H1 (cell line): ENCODE measurements at regions not wholly inside any gene's neighbourhood (a gene's known extent, or its start where the extent isn't known, plus 50 kb on each side); places are given as distances from the start of the nearest gene placed in this dataset.

Experiments
- CTCF ChIA-PET: fragments of 300-600 bp; sonication (Branson Sonifier 250); formaldehyde crosslinking; loops from one replicate; lab custom pipeline; 2021; ENCODE audit not compliant: partially characterized antibody; lab: Charles Lee
- POLR2A ChIA-PET: fragments of 300-600 bp; sonication (Branson Sonifier 250); formaldehyde crosslinking; loops from one replicate; lab custom pipeline; 2021; ENCODE audit warnings: inconsistent platforms; ENCODE audit not compliant: partially characterized antibody; lab: Charles Lee
- DNase-seq, 2 experiments: peaks; one replicate each; pipeline versions ENCODE4 v3.0.0 to v3.0.0-alpha.2; 2010 to 2022; ENCODE audit warnings: low spot score in 2 of 2, low read depth in 1 of 2, mixed read lengths in 1 of 2
- FAIRE-seq: peaks from 2 replicates; lab custom pipeline; 2011; peaks lifted over from hg19 to GRCh38; lab: Jason Lieb, UNC
- H2AFZ ChIP-seq: 2 replicates; pipeline ENCODE4 v1.8.1; 2012; ENCODE audit warnings: low read length, inconsistent platforms
- H2AK5ac ChIP-seq: 2 replicates; pipeline ENCODE4 v1.6.1; 2013; ENCODE audit warnings: low read depth, low read length
- H2BK120ac ChIP-seq: replicated peaks from 2 replicates; pipeline ENCODE3; 2013; ENCODE audit warnings: low read depth, low read length, inconsistent platforms
- H2BK12ac ChIP-seq: 2 replicates; pipeline ENCODE4 v1.6.1; 2013; ENCODE audit warnings: low read depth, low read length
- H2BK15ac ChIP-seq: 2 replicates; pipeline ENCODE4 v1.6.1; 2013; ENCODE audit warnings: low read length
- H2BK20ac ChIP-seq: 2 replicates; pipeline ENCODE4 v1.6.1; 2013; ENCODE audit warnings: low read length
- H2BK5ac ChIP-seq: 2 replicates; pipeline ENCODE4 v1.6.1; 2013; ENCODE audit warnings: low read depth, low read length
- H3K14ac ChIP-seq: 2 replicates; pipeline ENCODE4 v1.6.1; 2013; ENCODE audit warnings: inconsistent platforms; ENCODE audit not compliant: insufficient read length
- H3K18ac ChIP-seq: 2 replicates; pipeline ENCODE4 v1.6.1; 2013; ENCODE audit warnings: low read length; ENCODE audit errors: extremely low read depth
- H3K23ac ChIP-seq: 2 replicates; pipeline ENCODE4 v1.6.1; 2013; ENCODE audit warnings: inconsistent platforms; ENCODE audit not compliant: insufficient read length
- H3K23me2 ChIP-seq: 2 replicates; pipeline ENCODE4 v1.6.1; 2013; ENCODE audit warnings: low read depth, low read length
- H3K27ac ChIP-seq: 2 replicates; pipeline ENCODE4 v1.6.1; 2011; ENCODE audit warnings: low read depth, low read length, inconsistent platforms
- H3K27me3 ChIP-seq, 4 experiments: replicated peaks in 1 of 4; 1 replicate in 1 of 4; 2 replicates in 3 of 4; pipeline versions ENCODE4 v1.6.1 to v1.8.1; 2011 to 2013; ENCODE audit warnings: low read length in 3 of 4, mild to moderate bottlenecking in 3 of 4, inconsistent platforms in 2 of 4, mixed read lengths in 2 of 4, moderate library complexity in 1 of 4; ENCODE audit not compliant: control insufficient read depth in 3 of 4, insufficient read depth in 3 of 4; ENCODE audit errors: extremely low read depth in 1 of 4
- H3K36me3 ChIP-seq, 4 experiments: 2 replicates each; pipeline versions ENCODE4 v1.6.1 to v1.8.1; 2011 to 2013; ENCODE audit warnings: mild to moderate bottlenecking in 4 of 4, low read length in 3 of 4, moderate library complexity in 2 of 4, control low read depth in 1 of 4, inconsistent platforms in 1 of 4; ENCODE audit not compliant: insufficient read depth in 4 of 4, control insufficient read depth in 2 of 4
- H3K4ac ChIP-seq: replicated peaks from 2 replicates; pipeline ENCODE3; 2013; ENCODE audit warnings: low read length, low read depth, mixed read lengths, inconsistent platforms; ENCODE audit not compliant: insufficient read length
- H3K4me1 ChIP-seq, 4 experiments: replicated peaks in 1 of 4; 1 replicate in 1 of 4; 2 replicates in 3 of 4; pipeline versions ENCODE4 v1.6.1 to v1.8.1; 2011 to 2013; ENCODE audit warnings: low read length in 3 of 4, inconsistent platforms in 2 of 4, mixed read lengths in 1 of 4; ENCODE audit not compliant: insufficient read depth in 4 of 4, control insufficient read depth in 3 of 4
- H3K4me2 ChIP-seq, 2 experiments: 2 replicates each; pipeline versions ENCODE4 v1.6.1 to v1.8.1; 2011 to 2013; ENCODE audit warnings: low read depth in 2 of 2, low read length in 2 of 2, control low read depth in 1 of 2, inconsistent platforms in 1 of 2, mild to moderate bottlenecking in 1 of 2; ENCODE audit not compliant: insufficient read depth in 1 of 2
- H3K4me3 ChIP-seq, 4 experiments: fragments of 200-600, 300-600 bp in 1 of 4; sonication (generic), shearing (Covaris generic), sonication (Bioruptor Twin) in 1 of 4; 2 replicates each; pipeline versions ENCODE4 v1.5.1 to v1.8.1; 2011 to 2016; ENCODE audit warnings: low read length in 4 of 4, low read depth in 3 of 4, control low read depth in 2 of 4, inconsistent platforms in 2 of 4, mild to moderate bottlenecking in 2 of 4, mixed read lengths in 1 of 4, moderate library complexity in 1 of 4; ENCODE audit not compliant: insufficient read depth in 2 of 4; ENCODE audit errors: extremely low read depth in 1 of 4
- H3K56ac ChIP-seq: replicated peaks from 2 replicates; pipeline ENCODE3; 2013; ENCODE audit warnings: low read depth, mild to moderate bottlenecking, mixed read lengths, low read length, inconsistent platforms; ENCODE audit not compliant: insufficient read length
- H3K79me1 ChIP-seq: 2 replicates; pipeline ENCODE4 v1.6.1; 2013; ENCODE audit warnings: low read depth, low read length, control low read depth
- H3K79me2 ChIP-seq, 2 experiments: 2 replicates each; pipeline versions ENCODE4 v1.6.1 to v1.8.1; 2012 to 2013; ENCODE audit warnings: low read length in 2 of 2, mild to moderate bottlenecking in 2 of 2, inconsistent platforms in 1 of 2; ENCODE audit not compliant: insufficient read depth in 2 of 2, control insufficient read depth in 1 of 2
- H3K9ac ChIP-seq, 4 experiments: replicated peaks in 1 of 4; 1 replicate in 1 of 4; 2 replicates in 3 of 4; pipeline versions ENCODE4 v1.6.1 to v1.8.1; 2011 to 2013; ENCODE audit warnings: low read depth in 3 of 4, low read length in 3 of 4, control low read depth in 2 of 4, mild to moderate bottlenecking in 2 of 4, moderate library complexity in 2 of 4, inconsistent platforms in 1 of 4; ENCODE audit errors: extremely low read depth in 1 of 4
- H3K9me3 ChIP-seq, 2 experiments: 2 replicates each; pipeline versions ENCODE4 v1.6.1 to v1.8.1; 2012 to 2013; ENCODE audit warnings: mild to moderate bottlenecking in 2 of 2, moderate library complexity in 2 of 2, control low read depth in 1 of 2, inconsistent platforms in 1 of 2, low read depth in 1 of 2, low read length in 1 of 2, mixed read lengths in 1 of 2; ENCODE audit not compliant: insufficient read depth in 2 of 2
- H4K20me1 ChIP-seq, 2 experiments: replicated peaks in 1 of 2; 2 replicates each; pipeline versions ENCODE3 to v1.8.1; 2011 to 2013; ENCODE audit warnings: inconsistent platforms in 2 of 2, low read length in 2 of 2, mild to moderate bottlenecking in 1 of 2; ENCODE audit not compliant: insufficient read depth in 2 of 2, control insufficient read depth in 1 of 2
- H4K5ac ChIP-seq: 2 replicates; pipeline ENCODE4 v1.6.1; 2013; ENCODE audit warnings: low read length, low read depth, mixed read lengths, inconsistent platforms; ENCODE audit not compliant: insufficient read length
- H4K8ac ChIP-seq: 2 replicates; pipeline ENCODE4 v1.8.0; 2013; ENCODE audit warnings: mild to moderate bottlenecking, moderate library complexity, low read length, inconsistent platforms; ENCODE audit not compliant: insufficient read depth; ENCODE audit errors: extremely low read depth
- H4K91ac ChIP-seq: replicated peaks from 2 replicates; pipeline ENCODE3; 2013; ENCODE audit warnings: low read length, mixed read lengths, inconsistent platforms; ENCODE audit not compliant: insufficient read length
- JUND ChIP-seq: IDR thresholded peaks from 2 replicates; pipeline ENCODE4 v1.6.1; 2011; ENCODE audit warnings: mild to moderate bottlenecking, improper control_type of control experiment, low read length
- KDM1A ChIP-seq: fragments of 200-600, 300-600 bp; sonication (generic); IDR thresholded peaks from 2 replicates; pipeline ENCODE4 v1.7.1; 2016; ENCODE audit warnings: mild to moderate bottlenecking, low read length, borderline replicate concordance
- WGBS, 2 experiments: shearing (Covaris generic) in 1 of 2; methylation state at CpG; one replicate each; pipeline versions ENCODE4 v1.1.6 to v1.1.7; 2013 to 2015; ENCODE audit warnings: low lambda C conversion rate in 2 of 2, mixed read lengths in 2 of 2, inconsistent platforms in 1 of 2, low coverage in 1 of 2, missing lambda C conversion rate in 1 of 2; ENCODE audit not compliant: insufficient replicate concordance in 2 of 2, insufficient coverage in 1 of 2, insufficient read length in 1 of 2; ENCODE audit errors: extremely low coverage in 1 of 2, missing lambda C conversion rate in 1 of 2; 5-methylcytosine and 5-hydroxymethylcytosine counted together

DNA sequence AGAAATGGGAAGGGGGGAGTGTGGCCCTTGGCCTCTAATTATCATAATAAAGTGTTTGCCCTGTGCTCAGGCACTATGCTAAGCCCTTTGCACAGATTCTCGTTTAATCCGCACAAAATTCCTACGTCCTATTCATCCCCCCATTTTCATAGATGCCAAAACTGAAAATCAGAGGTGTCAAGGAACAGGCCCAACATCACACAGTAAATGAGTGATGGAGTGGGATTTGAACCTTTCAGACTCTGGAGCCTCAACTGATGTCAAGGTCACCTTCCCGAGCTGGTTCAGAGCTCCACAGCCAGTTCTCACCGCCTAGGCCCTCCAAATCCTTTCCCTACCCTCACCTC lies 80.7 kb downstream of the IRF2BPL start:
- H3K14ac ChIP-seq: no peak overlapping the region
- H3K56ac ChIP-seq: no peak overlapping the region
- H3K4ac ChIP-seq: no peak overlapping the region
- CTCF ChIA-PET: interaction anchor here (0.6 to 5.4 kb wide), 23 partner anchors 9 to 965 kb away, joined by 3 to 45 read pairs (median 5); no protein-coding TSS in a partner anchor
- DNase-seq: no peak
- peak overlapping the region; percentile 57 to 62 for H3K4me2 ChIP-seq
- peak overlapping the region in 2 of 4 experiments; percentile 1 to 20; a peak in 2 of 7 replicates for H3K9ac ChIP-seq
- H3K23me2 ChIP-seq: no peaks in the 10 kb centered on the region; the same call in 1 of the 2 replicates
- H4K91ac ChIP-seq: peak overlapping the region; percentile 88
- H4K5ac ChIP-seq: peak overlapping the region; percentile 8
- H4K8ac ChIP-seq: no peak overlapping the region
- no peaks in the 10 kb centered on the region for H3K79me2 ChIP-seq
- no peak overlapping the region for H3K23ac ChIP-seq
- H2AK5ac ChIP-seq: 0 out of 2 replicates have a peak overlapping the region, but pooled peaks have one; percentile 57
- FAIRE-seq: no peak
- no peaks in the 10 kb centered on the region for H3K36me3 ChIP-seq
- H3K9me3 ChIP-seq: no peaks in the 10 kb centered on the region
- H2BK120ac ChIP-seq: peak overlapping the region; percentile 77
- peaks cover 15 to 20% (median 18%) of the 10 kb centered on the region in 4 experiments for H3K4me1 ChIP-seq
- H2BK5ac ChIP-seq: peak overlapping the region; percentile 81; the same call in 1 of the 2 replicates
- H2AFZ ChIP-seq: no peak overlapping the region
- H3K27ac ChIP-seq: peak overlapping the region; percentile 23; the same call in 1 of the 2 replicates
- H2BK20ac ChIP-seq: peak overlapping the region; percentile 68; the same call in 1 of the 2 replicates
- TF ChIP-seq JUND (no peak), KDM1A (peak; percentile 90)
- H3K79me1 ChIP-seq: no peaks in the 10 kb centered on the region; the same call in 1 of the 2 replicates
- no peaks in the 10 kb centered on the region for H4K20me1 ChIP-seq
- H2BK15ac ChIP-seq: peak overlapping the region; percentile 14; the same call in 1 of the 2 replicates
- H2BK12ac ChIP-seq: peak overlapping the region; percentile 95
- POLR2A ChIA-PET: interaction anchor here (0.7 to 2.4 kb wide), 10 partner anchors 9 to 84 kb away, joined by 3 to 16 read pairs (median 5); no protein-coding TSS in a partner anchor
- no peaks in the 10 kb centered on the region for H3K27me3 ChIP-seq
- peak overlapping the region; percentile 72 for H3K18ac ChIP-seq
- WGBS, 2 experiments: 39% methylated on average over 5 of the region's 5 CpGs; no CpG with 5 or more reads in 1 of the 2 experiments
- H3K4me3 ChIP-seq: peak overlapping the region in 3 of 4 experiments; percentile 20 to 45 (median 27); a peak in 5 of 8 replicates
